HepG2 (cell line): ENCODE measurements at regions not wholly inside any gene's neighbourhood (a gene's known extent, or its start where the extent isn't known, plus 50 kb on each side); places are given as distances from the start of the nearest gene placed in this dataset.

Experiments used
- ATAC-seq: fragments of 200-7000 bp; cut with Tn5 transposase; 3 replicates; pipeline ENCODE4 v1.9.1; 2020; ENCODE audit warnings: mild to moderate bottlenecking, moderate library complexity
- BruUV-seq: library from RNA; stranded (reverse); fragments of 400-500 nt; replicated peaks from 2 replicates; lab custom pipeline; 2021; lab: Mats Ljungman, UMichigan
- CTCF ChIA-PET: fragments of 300-600 bp; formaldehyde crosslinking; extraction: SDS; loops from one replicate; lab custom pipeline; 2021; ENCODE audit warnings: low total read pairs, inconsistent platforms, low intra/inter-chr PET ratio; lab: Yijun Ruan, JAX
- POLR2A ChIA-PET: fragments of 350-600 bp; sonication (Branson Sonifier 250); formaldehyde crosslinking; loops from one replicate; lab custom pipeline; 2020; ENCODE audit warnings: antibody characterized with exemption, inconsistent platforms; lab: Yijun Ruan, JAX
- DNase-seq: peaks from one replicate; pipeline ENCODE4 v3.0.0-alpha.2; 2015; ENCODE audit warnings: low spot score
- FAIRE-seq: peaks from 3 replicates; lab custom pipeline; 2011; peaks lifted over from hg19 to GRCh38; lab: Jason Lieb, UNC
- H2AFZ ChIP-seq: one replicate; pipeline ENCODE4 v1.6.1; 2011; ENCODE audit warnings: low read length, inconsistent platforms
- H3K27ac ChIP-seq: fragments of 300-600 bp; 3 replicates; pipeline ENCODE4 v1.8.0; 2011; ENCODE audit warnings: mixed run types, mild to moderate bottlenecking, mixed read lengths, low read length, inconsistent platforms; ENCODE audit not compliant: insufficient read depth; ENCODE audit errors: extremely low read length
- H3K27me3 ChIP-seq, 2 experiments: fragments of 200-600 bp in 1 of 2; 2 replicates in 1 of 2; 3 replicates in 1 of 2; pipeline versions ENCODE4 v1.6.0 to v1.8.0; 2011; ENCODE audit warnings: low read length in 2 of 2, mild to moderate bottlenecking in 2 of 2, moderate library complexity in 2 of 2, inconsistent platforms in 1 of 2; ENCODE audit not compliant: insufficient read depth in 2 of 2, control insufficient read depth in 1 of 2
- H3K36me3 ChIP-seq, 2 experiments: fragments of 200-600 bp in 1 of 2; replicated peaks in 1 of 2; 2 replicates in 1 of 2; 3 replicates in 1 of 2; pipeline versions ENCODE4 v1.5.1 to v1.8.0; 2011; ENCODE audit warnings: low read length in 2 of 2, inconsistent platforms in 1 of 2; ENCODE audit not compliant: insufficient read depth in 2 of 2, control insufficient read depth in 1 of 2
- H3K4me1 ChIP-seq: 2 replicates; pipeline ENCODE4 v1.5.1; 2012; ENCODE audit warnings: low read length, inconsistent platforms; ENCODE audit not compliant: insufficient read depth
- H3K4me2 ChIP-seq: 2 replicates; pipeline ENCODE4 v1.6.0; 2011; ENCODE audit warnings: low read depth, low read length, inconsistent platforms
- H3K4me3 ChIP-seq, 3 experiments: fragments of 200-600 bp in 1 of 3; sonication (generic), shearing (Covaris generic) in 1 of 3; replicated peaks in 1 of 3; 2 replicates each; pipeline ENCODE4 v1.5.1; 2011 to 2016; ENCODE audit warnings: low read length in 3 of 3, inconsistent platforms in 2 of 3, low read depth in 2 of 3, mild to moderate bottlenecking in 2 of 3, control low read depth in 1 of 3, mixed read lengths in 1 of 3; ENCODE audit not compliant: insufficient read depth in 1 of 3
- H3K79me2 ChIP-seq: one replicate; pipeline ENCODE4 v1.6.1; 2011; ENCODE audit warnings: low read length, inconsistent platforms; ENCODE audit not compliant: insufficient read depth
- H3K9ac ChIP-seq: 2 replicates; pipeline ENCODE4 v1.6.0; 2011; ENCODE audit warnings: mild to moderate bottlenecking, low read depth, low read length, inconsistent platforms; ENCODE audit not compliant: insufficient read depth
- H3K9me3 ChIP-seq: 2 replicates; pipeline ENCODE4 v1.5.1; 2012; ENCODE audit warnings: mild to moderate bottlenecking, low read length
- H4K20me1 ChIP-seq: 2 replicates; pipeline ENCODE4 v1.6.0; 2011; ENCODE audit warnings: inconsistent platforms, mild to moderate bottlenecking, low read length, moderate library complexity; ENCODE audit not compliant: insufficient read depth
- AHR ChIP-seq: IDR thresholded peaks from 2 replicates; pipeline ENCODE4 v1.6.1; 2018; ENCODE audit warnings: missing genetic modification reagents, missing compliant biosample characterization
- HIVEP1 ChIP-seq: sonication (generic); formaldehyde crosslinking; IDR thresholded peaks from 2 replicates; pipeline ENCODE4 v1.4.0; 2020; ENCODE audit warnings: mild to moderate bottlenecking, missing genetic modification reagents
- KAT2B ChIP-seq: fragments of 150-350 bp; IDR thresholded peaks from 2 replicates; pipeline ENCODE4 v1.6.1; 2014; ENCODE audit warnings: low read depth, low read length, borderline replicate concordance
- NCOA1 ChIP-seq: sonication (generic); formaldehyde crosslinking; IDR thresholded peaks from 2 replicates; pipeline ENCODE4 v1.9.0; 2021; ENCODE audit warnings: missing genetic modification reagents
- NR2F1 ChIP-seq, 2 experiments: fragments of 450-650 bp in 1 of 2; formaldehyde crosslinking in 1 of 2; IDR thresholded peaks; 2 replicates each; pipeline versions ENCODE4 v1.5.0 to v1.6.1; 2016 to 2020; ENCODE audit warnings: mild to moderate bottlenecking in 1 of 2, missing compliant biosample characterization in 1 of 2, missing genetic modification reagents in 1 of 2, moderate library complexity in 1 of 2
- SALL1 ChIP-seq: sonication (generic); formaldehyde crosslinking; IDR thresholded peaks from 2 replicates; pipeline ENCODE4 v1.8.0; 2022; ENCODE audit warnings: mild to moderate bottlenecking, missing genetic modification reagents
- SRSF4 ChIP-seq: fragments of 200-400 bp; formaldehyde crosslinking; IDR thresholded peaks from one replicate; pipeline ENCODE4 v1.6.1; 2018; ENCODE audit warnings: mild to moderate bottlenecking, low read depth, low read length, moderate library complexity; ENCODE audit not compliant: poor library complexity, severe bottlenecking
- ZNF441 ChIP-seq: sonication (generic); formaldehyde crosslinking; IDR thresholded peaks from 2 replicates; pipeline ENCODE4 v1.7.0; 2021; ENCODE audit warnings: missing genetic modification reagents, borderline replicate concordance
- ZNF891 ChIP-seq: sonication (generic); formaldehyde crosslinking; IDR thresholded peaks from 2 replicates; pipeline ENCODE4 v1.5.0; 2020; ENCODE audit warnings: mild to moderate bottlenecking, missing genetic modification reagents
- WGBS: methylation state at CpG from one replicate; pipeline ENCODE4 v1.1.6; 2017; ENCODE audit warnings: low lambda C conversion rate; 5-methylcytosine and 5-hydroxymethylcytosine counted together
- in situ Hi-C: cut with HindIII; loops from 2 replicates; pipeline ENCODE4 v1.10.0; 2017; ENCODE audit warnings: low pct_unique_long_range_greater_than_20kb; ENCODE audit not compliant: extremely low pct_ligation_motif_present
- intact Hi-C: fragments of 100-400 bp; cut with micrococcal nuclease; formaldehyde crosslinking; loops from one replicate; pipeline ENCODE4 v1.10.0; 2022; ENCODE audit not compliant: unreplicated experiment
- TF ChIP-seq, protein P1 (sequence below), 2 experiments: IDR thresholded peaks; 2 replicates each; pipeline ENCODE4 v1.6.1; 2011 to 2012; ENCODE audit warnings: low read length in 2 of 2, borderline replicate concordance in 1 of 2, low read depth in 1 of 2, mild to moderate bottlenecking in 1 of 2, moderate library complexity in 1 of 2

DNA sequence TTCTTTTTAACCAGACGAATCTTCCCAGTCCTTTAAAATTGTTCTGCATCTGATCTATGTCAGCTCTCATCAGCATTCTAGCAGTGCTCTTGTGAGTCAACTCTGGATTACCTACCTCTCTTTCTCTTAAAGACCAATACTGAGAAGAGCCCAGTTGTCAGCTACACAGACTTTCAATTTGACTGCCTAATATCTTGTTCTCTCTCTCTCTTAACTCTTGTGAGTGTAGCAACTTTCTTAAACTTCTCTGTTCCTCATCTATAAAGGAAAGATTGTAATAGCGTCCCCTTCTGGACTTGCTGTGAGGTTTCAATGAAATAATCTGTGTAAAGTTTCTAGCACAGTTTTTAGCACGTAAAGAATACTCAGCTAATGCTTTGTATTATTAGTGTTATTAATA, 499.3 kb upstream of the ADAMTS5 start:
- Histone ChIP-seq H2AFZ (no peak overlapping the region), H4K20me1 (no peaks in the 10 kb centered on the region), H3K27me3 (no peaks in the 10 kb centered on the region), H3K4me2 (no peak overlapping the region), H3K9ac (no peak overlapping the region), H3K4me1 (no peaks in the 10 kb centered on the region)
- in situ Hi-C loops: no loop called here
- TF ChIP-seq NCOA1 (CRISPR knock-in tag): no peak
- TF ChIP-seq, protein P1, sequence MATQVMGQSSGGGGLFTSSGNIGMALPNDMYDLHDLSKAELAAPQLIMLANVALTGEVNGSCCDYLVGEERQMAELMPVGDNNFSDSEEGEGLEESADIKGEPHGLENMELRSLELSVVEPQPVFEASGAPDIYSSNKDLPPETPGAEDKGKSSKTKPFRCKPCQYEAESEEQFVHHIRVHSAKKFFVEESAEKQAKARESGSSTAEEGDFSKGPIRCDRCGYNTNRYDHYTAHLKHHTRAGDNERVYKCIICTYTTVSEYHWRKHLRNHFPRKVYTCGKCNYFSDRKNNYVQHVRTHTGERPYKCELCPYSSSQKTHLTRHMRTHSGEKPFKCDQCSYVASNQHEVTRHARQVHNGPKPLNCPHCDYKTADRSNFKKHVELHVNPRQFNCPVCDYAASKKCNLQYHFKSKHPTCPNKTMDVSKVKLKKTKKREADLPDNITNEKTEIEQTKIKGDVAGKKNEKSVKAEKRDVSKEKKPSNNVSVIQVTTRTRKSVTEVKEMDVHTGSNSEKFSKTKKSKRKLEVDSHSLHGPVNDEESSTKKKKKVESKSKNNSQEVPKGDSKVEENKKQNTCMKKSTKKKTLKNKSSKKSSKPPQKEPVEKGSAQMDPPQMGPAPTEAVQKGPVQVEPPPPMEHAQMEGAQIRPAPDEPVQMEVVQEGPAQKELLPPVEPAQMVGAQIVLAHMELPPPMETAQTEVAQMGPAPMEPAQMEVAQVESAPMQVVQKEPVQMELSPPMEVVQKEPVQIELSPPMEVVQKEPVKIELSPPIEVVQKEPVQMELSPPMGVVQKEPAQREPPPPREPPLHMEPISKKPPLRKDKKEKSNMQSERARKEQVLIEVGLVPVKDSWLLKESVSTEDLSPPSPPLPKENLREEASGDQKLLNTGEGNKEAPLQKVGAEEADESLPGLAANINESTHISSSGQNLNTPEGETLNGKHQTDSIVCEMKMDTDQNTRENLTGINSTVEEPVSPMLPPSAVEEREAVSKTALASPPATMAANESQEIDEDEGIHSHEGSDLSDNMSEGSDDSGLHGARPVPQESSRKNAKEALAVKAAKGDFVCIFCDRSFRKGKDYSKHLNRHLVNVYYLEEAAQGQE (IDR thresholded peaks at IDR 0.05; ENCODE audit: borderline replicate concordance in 1 of 2, low read depth in 1 of 2, low read length in 2 of 2): no peak
- TF ChIP-seq AHR (CRISPR knock-in tag): no peak
- no peak for TF ChIP-seq KAT2B
- no peak for TF ChIP-seq SRSF4
- TF ChIP-seq NR2F1 (CRISPR knock-in tag; IDR thresholded peaks at IDR 0.05): no peak
- no peak for TF ChIP-seq ZNF891 (CRISPR knock-in tag)
- TF ChIP-seq HIVEP1 (CRISPR knock-in tag): no peak
- no peak for TF ChIP-seq ZNF441 (CRISPR knock-in tag)
- TF ChIP-seq SALL1 (CRISPR knock-in tag): no peak
- TF ChIP-seq, all 625 proteins: peak for 0
- intact Hi-C loops: no loop called here
- DNase-seq (no peak), FAIRE-seq (no peak), ATAC-seq (no peak)
- no peak overlapping the region for H3K4me3 ChIP-seq
- H3K9me3 ChIP-seq: peaks cover 88% of the 10 kb centered on the region
- no peak overlapping the region for H3K27ac ChIP-seq
- no TSS peak for BruUV-seq
- CTCF ChIA-PET: no interaction called here
- 11% methylated on average over 3 of the region's 3 CpGs for WGBS
- POLR2A ChIA-PET: no interaction called here
- no peaks in the 10 kb centered on the region for H3K36me3 ChIP-seq
- H3K79me2 ChIP-seq: no peaks in the 10 kb centered on the region
